Keratinocyte (primary cell): ENCODE measurements at regions not wholly inside any gene's neighbourhood (a gene's known extent, or its start where the extent isn't known, plus 50 kb on each side); places are given as distances from the start of the nearest gene placed in this dataset.

ENCODE experiments used
- CTCF ChIP-seq, 3 experiments: IDR thresholded peaks in 1 of 3; conservative IDR thresholded peaks in 1 of 3; optimal IDR thresholded peaks in 1 of 3; 2 replicates in 2 of 3; 3 replicates in 1 of 3; pipeline versions ENCODE3 to v1.5.1; 2011; ENCODE audit warnings: low read length in 3 of 3, mild to moderate bottlenecking in 3 of 3, moderate library complexity in 2 of 3, control low read depth in 1 of 3, inconsistent platforms in 1 of 3; ENCODE audit not compliant: insufficient read depth in 2 of 3; ENCODE audit errors: extremely low read depth in 1 of 3
- EZH2 ChIP-seq: IDR thresholded peaks from one replicate; pipeline ENCODE4 v1.6.1; 2012; ENCODE audit warnings: inconsistent platforms, mild to moderate bottlenecking, low read length, moderate library complexity

GRCh38 chr15:23994273-23994672 is 307.2 kb upstream of the NDN start:
- TF ChIP-seq CTCF (optimal IDR thresholded peaks at IDR 0.05 in 1 of 3, IDR thresholded peaks at IDR 0.05 in 1 of 3, conservative IDR thresholded peaks at IDR 0.05 in 1 of 3; ENCODE audit: extremely low read depth in 1 of 3, insufficient read depth in 2 of 3, low read length in 3 of 3), result no peak
- TF ChIP-seq EZH2, result no peak
